SK-N-MC (cell line): ENCODE measurements at regions not wholly inside any gene's neighbourhood (a gene's known extent, or its start where the extent isn't known, plus 50 kb on each side); places are given as distances from the start of the nearest gene placed in this dataset.

Source experiments
- DNase-seq: peaks from one replicate; pipeline ENCODE4 v3.0.0-alpha.2; 2011; ENCODE audit warnings: low read depth, low spot score
- H3K27ac ChIP-seq: fragments of 200-600 bp; sonication (generic); 2 replicates; pipeline ENCODE4 v1.5.1; 2016; ENCODE audit warnings: mixed run types
- H3K36me3 ChIP-seq: fragments of 200-600 bp; sonication (generic); 2 replicates; pipeline ENCODE4 v1.6.1; 2017; ENCODE audit warnings: antibody characterized with exemption, low read length, mixed read lengths; ENCODE audit not compliant: insufficient read depth
- H3K4me3 ChIP-seq: fragments of 200-600 bp; sonication (generic); 2 replicates; pipeline ENCODE4 v1.5.1; 2016
- H3K9ac ChIP-seq: fragments of 200-600 bp; sonication (generic); 2 replicates; pipeline ENCODE4 v1.8.0; 2017; ENCODE audit warnings: mixed run types, mixed read lengths; ENCODE audit not compliant: insufficient read length
- H3K9me3 ChIP-seq: fragments of 200-600 bp; sonication (generic); 2 replicates; pipeline ENCODE4 v1.6.1; 2017; ENCODE audit warnings: low read depth, mild to moderate bottlenecking, antibody characterized with exemption, low read length, moderate library complexity, mixed read lengths
- EZH2 ChIP-seq: fragments of 200-600 bp; sonication (generic); IDR thresholded peaks from one replicate; pipeline ENCODE4 v1.6.1; 2017; ENCODE audit warnings: antibody characterized with exemption
- FOXP2 ChIP-seq: optimal IDR thresholded peaks from 2 replicates; pipeline ENCODE3; 2011; ENCODE audit warnings: mild to moderate bottlenecking, moderate library complexity; ENCODE audit not compliant: insufficient read depth; ENCODE audit errors: extremely low read length, control extremely low read depth
- POLR2AphosphoS5 ChIP-seq: IDR thresholded peaks from 2 replicates; pipeline ENCODE4 v1.6.1; 2012; ENCODE audit warnings: mild to moderate bottlenecking, low read depth, low read length, borderline replicate concordance

DNA sequence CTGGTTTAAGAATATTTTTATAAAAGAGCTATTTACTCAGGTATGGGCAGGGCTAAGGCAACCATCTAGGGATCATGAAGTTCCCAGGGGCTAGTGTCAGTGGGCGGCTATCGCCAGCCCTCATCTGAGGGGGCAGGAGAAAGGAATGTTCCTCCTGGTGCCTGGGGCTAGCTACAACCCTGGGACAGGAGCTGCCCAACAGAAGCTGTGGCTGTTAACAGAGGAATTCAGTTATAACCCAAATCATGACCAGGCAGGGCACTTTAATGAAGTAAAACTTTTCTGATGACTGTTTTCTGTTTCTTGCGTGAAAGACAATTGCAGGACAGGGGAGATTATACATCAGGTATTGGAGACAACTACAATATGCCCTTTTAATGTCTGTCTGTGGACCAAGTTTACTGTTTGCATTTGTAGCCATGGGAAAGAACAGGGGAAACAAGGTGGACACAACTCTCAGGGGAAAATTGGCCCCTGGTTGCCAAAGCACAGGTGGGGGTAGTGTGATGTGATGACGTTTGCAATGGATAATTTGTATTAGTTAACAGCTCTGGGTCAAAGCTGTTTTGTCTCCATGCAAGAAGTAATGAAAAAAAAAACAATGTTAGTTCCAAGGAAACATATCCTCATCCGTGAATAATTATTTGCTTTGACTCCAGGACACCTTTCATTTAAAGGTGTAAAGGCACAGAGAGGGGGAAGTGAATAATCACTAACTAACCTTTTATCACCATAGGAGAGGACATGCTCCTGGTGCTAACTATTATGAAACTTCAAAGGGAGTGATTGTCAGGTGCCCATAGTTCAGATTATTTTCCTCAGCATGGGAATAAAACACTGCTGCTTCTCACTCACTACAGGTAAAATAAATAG, 105.2 kb downstream of the TSEN15 start:
- Histone ChIP-seq H3K9ac (no peak overlapping the region), H3K36me3 (no peaks in the 10 kb centered on the region)
- TF ChIP-seq EZH2 (no peak), POLR2AphosphoS5 (no peak), FOXP2 (no peak)

DNA sequence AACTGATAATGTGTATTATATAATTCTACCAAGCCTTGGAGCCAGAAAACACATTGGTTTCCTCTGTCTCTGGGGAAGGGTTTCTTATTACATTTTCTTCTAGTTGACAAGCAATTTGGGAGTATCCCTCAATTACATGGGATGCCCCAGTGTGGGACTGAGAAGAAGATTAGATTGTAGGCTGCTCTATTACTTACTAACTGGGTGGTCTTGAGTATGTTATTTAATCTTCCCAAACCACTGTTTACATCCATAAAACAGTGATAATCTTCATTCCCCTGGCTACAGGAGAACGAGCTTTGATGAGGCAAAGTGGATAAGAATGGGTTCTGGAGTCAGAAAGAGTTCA, 105.8 kb downstream of the TSEN15 start:
- Histone ChIP-seq H3K27ac (no peak overlapping the region), H3K36me3 (no peaks in the 10 kb centered on the region), H3K4me3 (no peak overlapping the region), H3K9ac (no peak overlapping the region), H3K9me3 (no peaks in the 10 kb centered on the region)
- no peak for DNase-seq
- TF ChIP-seq EZH2 = no peak
- no peak for TF ChIP-seq POLR2AphosphoS5
- TF ChIP-seq FOXP2 = no peak

More for the DNA sequence above, 105.2 kb downstream of the TSEN15 start:
- Histone ChIP-seq H3K27ac (no peak overlapping the region), H3K4me3 (no peak overlapping the region), H3K9me3 (no peaks in the 10 kb centered on the region)
- DNase-seq = no peak

DNA sequence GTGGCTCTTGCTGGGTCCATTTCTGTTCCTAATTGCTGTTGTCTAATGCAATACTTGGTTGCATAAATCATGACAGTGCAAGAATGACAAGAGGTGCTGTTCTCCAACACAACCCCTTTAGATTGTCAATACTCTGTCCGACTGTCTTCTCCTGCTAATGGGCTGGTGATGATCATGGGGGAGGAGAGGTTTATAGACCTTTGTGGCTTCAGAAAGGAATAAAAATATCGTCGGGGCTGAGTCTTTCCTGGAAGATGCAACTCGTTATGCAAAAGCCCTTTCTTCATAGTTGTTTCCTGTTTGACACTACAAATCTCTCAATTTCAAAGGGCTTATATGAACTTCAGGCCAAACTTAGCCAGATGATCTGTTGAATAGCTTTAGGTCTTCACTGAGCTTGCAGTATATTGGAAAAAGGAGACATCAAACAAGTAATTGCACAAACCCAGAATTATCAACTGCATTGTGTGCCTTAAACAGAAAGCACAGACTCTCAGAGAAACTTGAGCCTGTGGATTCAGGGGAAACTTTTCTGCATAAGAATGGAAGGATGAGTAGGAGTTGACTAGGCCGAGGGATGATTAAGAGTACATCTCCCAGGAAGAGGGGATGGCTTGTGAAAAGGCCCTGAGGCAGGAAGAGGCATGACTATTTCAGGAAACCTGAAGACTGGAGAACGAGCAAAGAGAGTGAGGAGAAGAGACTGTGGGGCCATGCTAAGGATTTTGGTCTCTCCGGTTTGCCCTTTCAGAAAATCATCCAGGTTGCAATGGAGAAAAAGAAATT, 107.6 kb downstream of the TSEN15 start:
- Histone ChIP-seq H3K36me3 (no peaks in the 10 kb centered on the region), H3K27ac (no peak overlapping the region)
- DNase-seq = peak; percentile 30

DNA sequence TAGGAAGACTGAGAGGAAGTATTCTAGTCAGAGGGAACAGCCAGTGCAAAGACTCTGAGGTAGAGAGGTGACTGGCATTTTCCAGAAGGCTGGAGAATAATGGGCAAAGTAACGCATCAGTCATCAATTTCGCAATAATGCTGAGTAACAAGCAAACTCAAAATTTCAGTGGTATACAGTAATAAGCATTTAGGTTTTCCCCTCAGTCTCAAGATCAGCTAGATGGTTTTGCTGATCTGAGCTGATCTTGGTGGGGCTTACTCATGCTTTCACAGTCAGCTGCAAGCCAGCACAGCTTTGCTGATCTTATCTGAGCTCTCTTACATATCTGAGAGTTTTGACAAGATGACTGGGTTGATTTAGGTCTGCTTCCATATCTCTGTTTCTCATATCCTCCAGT, 108.7 kb downstream of the TSEN15 start:
- DNase-seq = no peak
- Histone ChIP-seq H3K36me3 (no peaks in the 10 kb centered on the region), H3K9me3 (no peaks in the 10 kb centered on the region), H3K4me3 (no peak overlapping the region), H3K27ac (no peak overlapping the region), H3K9ac (no peak overlapping the region)
- TF ChIP-seq POLR2AphosphoS5 = no peak
- TF ChIP-seq FOXP2 = no peak
- TF ChIP-seq EZH2 = no peak

More for the DNA sequence above, 107.6 kb downstream of the TSEN15 start:
- H3K9ac ChIP-seq = no peak overlapping the region
- H3K9me3 ChIP-seq = no peaks in the 10 kb centered on the region
- no peak overlapping the region for H3K4me3 ChIP-seq
- TF ChIP-seq POLR2AphosphoS5 (no peak), FOXP2 (no peak), EZH2 (no peak)

GRCh38 chr1:184161071-184161698, 109.7 kb downstream of the TSEN15 start:
- Histone ChIP-seq H3K4me3 (no peak overlapping the region), H3K36me3 (no peaks in the 10 kb centered on the region)
- no peak for DNase-seq

DNA sequence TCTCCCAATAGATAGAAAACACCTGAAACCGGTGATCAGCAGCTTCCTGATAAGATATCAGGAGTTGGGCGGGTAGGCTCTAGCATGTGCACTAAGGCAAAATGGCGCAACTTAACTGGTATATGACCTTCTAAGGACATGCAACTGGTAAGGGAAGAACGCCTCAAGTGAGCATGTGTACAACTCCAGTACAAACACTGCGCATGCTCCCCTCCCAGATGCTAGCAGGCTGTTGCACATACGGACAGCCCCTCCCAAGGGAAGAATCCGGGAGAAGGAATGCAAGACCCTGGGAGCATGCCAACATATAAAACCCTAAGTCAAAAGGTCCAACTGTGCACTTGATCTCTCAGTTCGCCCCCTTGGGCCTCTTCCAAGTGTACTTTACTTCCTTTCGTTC, 110.8 kb downstream of the TSEN15 start:
- Histone ChIP-seq H3K9ac (no peak overlapping the region), H3K9me3 (no peaks in the 10 kb centered on the region), H3K36me3 (no peaks in the 10 kb centered on the region), H3K4me3 (no peak overlapping the region), H3K27ac (no peak overlapping the region)
- DNase-seq = no peak
- TF ChIP-seq POLR2AphosphoS5 (no peak), EZH2 (no peak), FOXP2 (no peak)

More at GRCh38 chr1:184161071-184161698, 109.7 kb downstream of the TSEN15 start:
- no peaks in the 10 kb centered on the region for H3K9me3 ChIP-seq
- TF ChIP-seq POLR2AphosphoS5 (no peak), FOXP2 (no peak), EZH2 (no peak)
- H3K27ac ChIP-seq = no peak overlapping the region
- no peak overlapping the region for H3K9ac ChIP-seq

- no peaks in the 10 kb centered on the region for H3K9me3 ChIP-seq
- DNase-seq = no peak
- no peak overlapping the region for H3K27ac ChIP-seq
- TF ChIP-seq FOXP2 (no peak), POLR2AphosphoS5 (no peak)
- no peak overlapping the region for H3K9ac ChIP-seq
- H3K36me3 ChIP-seq = no peaks in the 10 kb centered on the region
- no peak overlapping the region for H3K4me3 ChIP-seq
Measured at GRCh38 chr1:184163674-184164465, 112.3 kb downstream of the TSEN15 start.

DNA sequence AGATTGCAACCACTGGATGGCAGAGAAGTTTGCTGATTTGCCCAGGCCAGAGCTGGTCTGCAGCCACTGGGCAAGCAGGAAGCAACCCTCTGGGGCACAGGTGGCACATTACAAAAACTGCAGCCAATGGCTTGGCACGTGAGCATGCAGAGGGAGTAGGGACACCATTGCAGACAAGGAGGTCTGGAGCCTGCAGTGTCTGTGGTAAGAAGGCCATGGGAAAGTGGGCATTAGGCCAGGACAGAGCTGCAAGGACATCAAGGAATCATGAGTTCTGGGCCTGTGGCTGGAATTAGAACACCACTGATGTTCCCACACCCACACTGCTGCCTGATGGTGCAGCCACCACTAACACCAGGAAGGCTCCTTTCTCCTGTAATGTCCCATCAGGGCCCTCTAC, 113.0 kb downstream of the TSEN15 start:
- TF ChIP-seq EZH2 = no peak
- no peak for TF ChIP-seq FOXP2
- no peak for TF ChIP-seq POLR2AphosphoS5
- no peak overlapping the region for H3K27ac ChIP-seq
- DNase-seq = no peak
- H3K9me3 ChIP-seq = no peaks in the 10 kb centered on the region
- H3K36me3 ChIP-seq = no peaks in the 10 kb centered on the region
- H3K4me3 ChIP-seq = no peak overlapping the region
- H3K9ac ChIP-seq = no peak overlapping the region
